Activated T-cell treated with anti-CD3 and anti-CD28 coated beads for 4 hours (primary cell): ENCODE measurements at regions not wholly inside any gene's neighbourhood (a gene's known extent, or its start where the extent isn't known, plus 50 kb on each side); places are given as distances from the start of the nearest gene placed in this dataset.

ENCODE experiments used
- DNase-seq: peaks from one replicate; pipeline ENCODE4 v3.0.0-alpha.2; 2020

DNA sequence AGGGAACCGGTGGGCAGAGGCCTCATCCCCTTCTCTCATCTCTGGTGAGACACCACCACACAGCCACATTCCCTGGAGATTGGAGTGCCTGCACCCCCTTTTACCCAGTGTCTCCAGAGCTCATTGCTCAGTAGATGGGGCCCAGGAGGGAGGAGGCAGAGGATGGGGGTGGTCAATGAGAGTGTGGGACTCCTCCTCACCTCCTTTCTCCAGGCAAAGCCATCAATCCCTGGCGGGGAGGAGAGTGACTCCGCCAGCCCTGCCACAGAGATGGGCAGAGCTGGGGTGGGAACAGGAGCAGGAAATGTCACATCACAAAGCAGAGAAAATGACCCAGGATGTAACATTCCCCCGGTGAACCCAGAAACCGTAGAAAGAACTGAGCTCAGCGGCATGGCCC, 117.2 kb downstream of the MATN1 start:
- no peak for DNase-seq

- no peak for DNase-seq
Observed at GRCh38 chr1:30605441-30605920, 117.9 kb downstream of the MATN1 start.

DNA sequence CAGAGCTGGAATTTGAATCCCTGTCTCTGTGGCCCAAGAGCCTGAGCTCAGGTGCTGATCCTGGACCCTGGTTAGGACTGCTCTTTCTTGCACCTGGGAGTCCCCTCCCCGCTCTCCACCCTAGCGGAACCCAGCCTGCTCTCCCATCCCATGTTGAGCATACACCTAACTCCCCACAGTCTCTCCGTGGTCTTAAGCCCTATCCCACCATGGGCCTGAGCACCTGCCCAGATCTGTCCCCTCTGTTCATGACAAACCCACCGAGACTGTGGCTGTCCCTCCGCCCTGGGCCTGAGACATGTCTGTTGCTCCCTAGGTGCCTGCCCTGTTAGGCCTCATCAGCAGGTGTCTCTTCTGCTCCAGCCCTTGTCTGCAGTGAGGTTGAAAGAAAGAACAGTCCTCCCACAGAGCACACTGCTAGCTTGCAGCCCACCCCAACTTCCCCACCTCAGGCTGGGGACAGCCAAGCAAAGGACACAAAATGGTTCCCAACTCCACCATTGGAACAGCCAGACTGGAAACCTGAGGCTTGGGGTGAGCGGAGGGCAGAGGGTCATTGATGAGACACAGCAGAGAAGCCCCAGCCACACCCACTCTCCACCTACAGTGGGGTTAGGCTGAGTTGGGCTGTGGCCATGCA, 118.5 kb downstream of the MATN1 start:
- DNase-seq = no peak

DNA sequence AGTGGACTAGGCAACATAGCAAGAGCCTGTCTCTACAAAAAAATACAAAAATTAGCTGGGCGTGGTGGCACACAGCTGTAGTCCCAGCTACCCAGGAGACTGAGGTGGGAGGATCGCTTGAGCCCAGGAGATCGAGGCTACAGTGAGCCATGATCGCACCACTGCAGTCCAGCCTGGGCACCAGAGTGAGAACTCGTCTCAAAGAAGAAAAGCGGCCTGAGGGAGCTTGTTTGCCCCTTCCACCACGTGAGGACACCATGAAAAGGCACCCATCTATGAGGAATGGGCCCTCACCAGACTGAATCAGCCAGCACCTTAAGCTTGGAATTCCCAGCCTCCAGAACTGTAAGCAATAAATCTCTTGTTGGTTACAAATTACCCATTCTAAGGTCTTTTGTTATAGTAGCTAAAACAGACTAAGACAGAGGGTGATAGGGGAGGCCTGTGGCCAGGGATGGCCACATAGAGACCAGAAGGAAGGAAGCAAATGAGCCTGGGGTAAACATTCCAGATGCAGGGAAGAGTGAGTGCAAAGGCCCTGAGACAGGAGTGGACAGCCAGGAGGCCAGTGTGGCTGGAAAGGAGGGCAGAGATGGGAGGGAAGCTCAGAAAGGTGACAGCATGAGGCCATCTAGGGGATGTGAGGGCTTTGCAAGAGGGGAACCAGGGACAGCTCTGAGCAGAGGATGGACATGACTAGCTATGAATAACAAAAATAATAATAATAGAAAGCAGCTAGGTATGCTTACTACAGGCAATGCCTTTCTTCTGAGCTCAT, 120.1 kb downstream of the MATN1 start:
- no peak for DNase-seq

DNA sequence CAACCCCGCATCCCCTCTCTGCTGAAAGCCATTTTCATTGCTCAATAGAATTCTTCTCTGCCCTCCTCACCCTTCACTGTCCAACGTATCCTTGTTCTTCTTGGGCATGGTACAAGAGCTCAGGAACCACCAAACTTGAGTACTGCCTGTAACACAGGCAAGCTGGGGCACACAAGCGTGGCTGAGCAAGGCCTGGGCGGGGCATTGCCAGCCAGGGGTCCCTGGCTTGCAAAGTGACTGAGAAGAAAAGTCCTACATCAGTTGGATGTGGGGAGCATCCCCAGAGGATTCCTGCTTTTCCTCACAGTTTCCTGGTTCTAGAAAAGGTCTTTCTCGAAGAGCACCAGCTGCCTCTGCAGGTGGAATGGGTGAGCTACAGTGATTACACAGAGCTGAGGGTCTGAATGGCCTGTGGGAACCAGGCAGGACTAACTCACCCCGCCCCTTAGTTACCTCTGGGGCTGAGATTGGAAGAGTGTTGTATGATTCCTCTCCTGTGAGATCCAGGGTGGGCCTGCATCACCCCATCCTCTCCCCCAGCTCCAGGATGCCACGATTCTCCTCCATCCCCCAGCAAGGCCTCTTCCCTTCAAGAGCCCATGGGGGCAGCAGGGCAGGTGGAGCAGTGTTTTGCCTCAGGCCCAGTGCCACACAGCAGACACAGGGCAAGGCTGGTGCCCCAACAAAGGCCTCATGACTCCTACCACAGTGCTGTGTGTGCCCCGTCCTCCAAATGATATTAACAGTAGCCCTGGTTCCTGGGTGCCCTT, 121.9 kb downstream of the MATN1 start:
- no peak for DNase-seq

DNA sequence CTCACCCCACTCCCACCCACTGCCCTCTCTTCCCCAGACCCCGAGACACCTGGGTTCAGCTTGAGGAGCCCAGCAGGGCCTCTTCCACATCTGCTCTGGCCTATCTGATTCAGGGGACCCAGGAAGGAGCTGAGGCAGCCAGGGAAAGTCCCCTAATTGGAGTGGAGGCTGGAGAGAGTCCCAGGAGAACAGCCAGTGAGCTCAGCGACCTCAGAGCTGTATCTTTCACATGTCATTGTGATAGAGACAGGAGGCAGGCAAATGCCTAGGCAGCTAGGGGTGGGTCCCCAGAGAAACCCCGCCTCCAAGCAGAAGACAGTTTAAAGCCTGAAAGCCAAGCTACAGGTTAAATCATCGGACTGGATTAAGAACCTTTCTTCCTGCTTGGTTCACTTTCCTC, 122.7 kb downstream of the MATN1 start:
- no peak for DNase-seq

GRCh38 chr1:30600258-30600657, 123.1 kb downstream of the MATN1 start:
- no peak for DNase-seq

DNA sequence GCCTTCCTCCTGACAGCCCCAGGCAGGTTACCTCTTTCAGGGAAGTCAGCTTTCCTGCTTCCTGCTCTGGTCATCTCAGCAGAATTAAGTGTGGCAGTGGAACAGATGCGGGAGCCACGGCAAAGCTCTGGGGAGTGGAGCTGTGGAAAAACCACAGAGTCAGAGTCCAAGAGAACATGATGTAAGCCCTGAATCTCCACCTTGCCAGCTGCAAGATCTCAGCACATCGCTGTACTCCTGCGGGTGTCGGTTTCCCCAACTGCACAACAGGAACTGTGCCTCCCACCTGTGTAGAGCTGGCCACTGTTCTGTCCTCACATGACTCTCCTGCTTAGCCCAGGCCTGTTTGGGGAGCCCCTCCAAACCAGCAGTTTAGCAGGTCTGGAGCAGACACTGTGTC, 123.7 kb downstream of the MATN1 start:
- no peak for DNase-seq

DNA sequence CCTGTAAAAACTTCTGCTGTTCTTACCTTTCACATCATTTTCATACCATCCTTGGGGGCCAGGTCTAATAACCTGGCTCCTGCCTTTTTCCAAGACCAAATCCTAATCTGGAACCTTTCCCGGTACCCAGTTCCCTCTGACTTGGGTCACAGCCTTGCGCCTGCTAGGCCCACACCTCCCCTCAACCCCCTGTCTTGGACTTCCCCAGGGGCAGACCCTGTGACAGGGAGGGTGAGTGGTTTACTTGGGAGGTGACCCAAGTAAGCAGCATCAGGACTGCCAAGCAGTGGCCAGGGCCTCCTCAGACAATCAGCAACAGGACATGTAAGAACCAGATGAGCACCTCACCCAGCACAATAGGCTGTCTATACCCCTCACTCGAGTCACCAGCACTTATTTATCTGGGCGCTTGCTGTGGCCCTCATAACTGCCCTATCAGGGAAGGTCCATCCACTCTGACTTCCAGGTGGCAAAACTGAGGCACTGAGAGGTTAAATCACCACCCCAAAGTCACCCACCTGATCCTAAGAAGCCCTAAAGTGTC, 124.7 kb downstream of the MATN1 start:
- DNase-seq = no peak

- DNase-seq = no peak
Observed at GRCh38 chr1:30597711-30598110, 125.7 kb downstream of the MATN1 start.

DNA sequence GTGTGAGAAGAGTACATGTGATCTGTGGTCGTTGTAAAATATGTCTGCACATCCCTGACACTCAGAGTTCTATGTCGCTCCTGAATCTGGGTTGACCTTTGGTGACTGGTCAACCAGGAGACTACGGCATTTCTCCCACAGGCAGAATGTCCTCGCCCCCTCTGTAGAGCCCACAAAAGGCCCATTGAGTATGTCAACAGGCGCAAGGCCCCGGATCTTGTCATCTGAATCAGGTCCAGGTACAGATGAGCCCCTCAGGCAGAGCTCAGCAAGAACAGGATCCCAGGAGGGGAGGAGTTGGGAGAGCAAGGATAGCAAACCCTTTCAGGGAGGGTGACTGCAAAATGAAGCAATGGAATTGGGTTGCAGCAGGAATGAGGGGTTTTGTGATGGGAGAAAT, 126.5 kb downstream of the MATN1 start:
- no peak for DNase-seq

DNA sequence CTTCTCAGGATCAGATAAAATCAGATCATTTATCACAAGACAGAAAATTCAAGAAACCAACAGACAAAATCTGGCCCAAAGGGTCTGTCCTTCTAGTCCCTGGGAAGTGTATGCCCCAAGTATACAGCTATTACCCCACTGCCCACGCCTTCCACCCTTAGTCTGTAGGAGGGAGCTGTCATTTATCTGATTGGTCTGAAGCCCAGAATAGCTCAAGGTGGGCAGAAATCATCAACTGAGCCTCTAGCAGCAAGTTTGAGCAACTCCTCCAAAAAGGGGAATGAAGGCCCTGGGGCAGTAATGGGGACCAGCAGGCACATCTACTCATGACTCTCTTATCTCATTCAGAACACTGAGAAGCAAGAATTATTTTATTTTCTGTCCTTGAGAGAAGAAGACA, 126.9 kb downstream of the MATN1 start:
- DNase-seq = no peak

DNA sequence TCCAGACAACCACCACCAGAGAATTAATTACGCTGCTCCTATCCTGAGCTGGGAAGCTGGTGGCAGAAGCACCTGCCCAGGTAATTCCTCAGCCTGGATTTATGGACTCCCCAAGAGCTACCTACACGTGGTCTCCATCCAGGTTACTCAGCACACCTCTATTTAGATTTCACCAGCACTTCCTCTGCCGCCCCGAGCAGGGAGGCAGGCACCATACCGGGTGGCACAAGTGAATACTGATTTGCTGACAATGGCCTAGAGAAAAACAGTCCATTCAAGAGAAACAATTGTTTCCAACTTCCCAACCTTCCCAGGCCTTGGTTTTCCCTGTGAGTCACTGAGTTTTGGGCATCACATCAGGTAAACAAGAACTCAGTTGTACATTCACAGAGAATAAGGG, 134.3 kb downstream of the MATN1 start:
- no peak for DNase-seq

- no peak for DNase-seq
Observed at GRCh38 chr1:30588311-30589073, 134.9 kb downstream of the MATN1 start.

GRCh38 chr1:30586671-30587070, 136.7 kb downstream of the MATN1 start:
- DNase-seq = no peak

DNA sequence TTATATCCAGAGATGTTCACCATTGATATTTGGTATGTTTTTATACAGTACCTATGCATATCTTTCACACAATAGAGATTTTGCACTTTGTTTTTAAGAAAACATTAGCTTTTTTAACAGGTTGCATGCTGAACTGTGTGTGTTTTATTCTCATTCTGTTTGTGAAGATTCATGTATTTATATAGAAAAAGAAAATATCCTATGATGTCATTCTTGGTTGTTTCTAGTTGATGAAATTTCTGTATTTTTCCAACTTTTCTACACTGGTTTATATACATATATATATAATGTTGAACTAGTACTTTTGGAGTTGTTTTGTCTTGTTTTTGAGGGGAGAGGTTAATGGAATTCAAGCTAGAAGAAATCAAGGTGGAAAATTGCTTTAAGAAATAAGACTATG, 143.8 kb downstream of the MATN1 start:
- no peak for DNase-seq

- no peak for DNase-seq
Observed at GRCh38 chr1:30575066-30575465, 148.3 kb downstream of the MATN1 start.

- DNase-seq = no peak
Observed at GRCh38 chr1:30572192-30572591, 151.2 kb downstream of the MATN1 start.

DNA sequence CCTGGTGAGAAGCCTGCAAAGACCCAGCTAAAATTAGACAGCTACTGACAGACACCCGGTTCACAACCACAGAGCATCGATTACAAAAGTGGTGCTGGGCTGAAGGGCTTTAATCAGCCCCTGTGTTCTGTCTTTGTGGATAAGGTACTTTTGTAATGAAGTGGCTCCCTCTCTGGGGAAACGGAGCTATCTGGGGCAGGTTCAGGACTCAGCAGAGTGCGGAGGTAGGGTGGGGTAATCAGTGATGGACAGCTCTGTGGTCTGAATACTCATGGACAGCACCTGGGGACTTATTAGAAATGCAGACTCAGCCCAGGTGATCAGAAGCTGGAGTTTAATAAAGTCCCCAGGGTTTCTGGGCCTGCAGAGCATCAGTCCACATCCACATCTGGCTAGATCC, 152.0 kb downstream of the MATN1 start:
- no peak for DNase-seq

DNA sequence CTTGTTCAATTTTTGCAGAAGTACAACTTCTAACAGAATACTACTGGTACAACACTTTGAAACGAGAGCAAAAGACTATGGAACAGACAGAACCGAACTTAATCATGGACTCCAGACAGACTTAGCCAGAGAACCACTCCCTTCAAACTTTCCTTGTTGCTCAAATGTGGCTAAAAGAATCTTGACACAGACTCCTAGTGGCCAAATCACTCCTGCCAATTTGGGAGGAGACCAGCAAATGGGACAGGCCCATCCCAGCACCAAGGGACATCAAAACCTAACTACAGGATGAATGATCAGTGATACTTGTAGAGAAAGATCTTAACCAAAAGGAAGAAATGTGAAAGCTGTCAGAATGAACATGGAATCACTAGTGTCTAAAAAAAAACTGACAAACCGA, 154.0 kb downstream of the MATN1 start:
- DNase-seq = no peak

- DNase-seq = no peak
Observed at GRCh38 chr1:30562559-30562958, 160.8 kb downstream of the MATN1 start.

GRCh38 chr1:30551603-30552002, 171.8 kb downstream of the MATN1 start:
- no peak for DNase-seq
